ENCODE measurements at regions not wholly inside any gene's neighbourhood (a gene's known extent, or its start where the extent isn't known, plus 50 kb on each side); places are given as distances from the start of the nearest gene placed in this dataset.

GRCh38 chr11:29628609-29629008 lies 388.2 kb downstream of the KCNA4 start:
- Histone ChIP-seq H3K4me1 (ENCODE audit: control insufficient read depth in 1 of 2, insufficient read depth in 2 of 2, low read length in 2 of 2) (no peaks in the 10 kb centered on the region), H3K79me2 (ENCODE audit: insufficient read depth, low read length) (no peaks in the 10 kb centered on the region), H2AFZ (ENCODE audit: low read depth, low read length, poor library complexity, severe bottlenecking) (no peak overlapping the region), H3K27me3 (ENCODE audit: insufficient read depth, low read length) (no peaks in the 10 kb centered on the region), H3K9me2 (ENCODE audit: insufficient read depth) (no peaks in the 10 kb centered on the region), H3K9me3 (ENCODE audit: control insufficient read depth in 1 of 2, insufficient read depth in 1 of 2, low read depth in 1 of 2, low read length in 2 of 2) (no peaks in the 10 kb centered on the region), H4K20me1 (ENCODE audit: insufficient read depth) (no peaks in the 10 kb centered on the region), H3K27ac (ENCODE audit: low read depth, low read length) (no peak overlapping the region), H3K36me3 (ENCODE audit: control insufficient read depth in 1 of 2, insufficient read depth in 2 of 2, low read length in 2 of 2) (no peaks in the 10 kb centered on the region), H3K9ac (ENCODE audit: low read length) (no peak overlapping the region), H3K4me2 (ENCODE audit: low read length) (no peak overlapping the region), H3K4me3 (replicated peaks in 1 of 2; ENCODE audit: low read depth in 1 of 2, low read length in 2 of 2) (no peak overlapping the region)
- TF ChIP-seq FOSL1 (IDR thresholded peaks at IDR 0.05; ENCODE audit: low read depth) = no peak
- TF ChIP-seq EZH2 (IDR thresholded peaks at IDR 0.05) = no peak
- no peak for TF ChIP-seq SRF (IDR thresholded peaks at IDR 0.05; ENCODE audit: low read depth)
- TF ChIP-seq YY1 (IDR thresholded peaks at IDR 0.05; ENCODE audit: extremely low read depth, insufficient replicate concordance, low read depth, low read length) = no peak
- no peak for TF ChIP-seq SP1 (IDR thresholded peaks at IDR 0.05; ENCODE audit: low read depth)
- no peak for TF ChIP-seq POLR2AphosphoS5 (IDR thresholded peaks at IDR 0.05; ENCODE audit: low read depth, low read length)
- no peak for TF ChIP-seq ATF3 (IDR thresholded peaks at IDR 0.05)
- TF ChIP-seq CEBPB (IDR thresholded peaks at IDR 0.05; ENCODE audit: low read depth) = no peak
- TF ChIP-seq, protein P1, sequence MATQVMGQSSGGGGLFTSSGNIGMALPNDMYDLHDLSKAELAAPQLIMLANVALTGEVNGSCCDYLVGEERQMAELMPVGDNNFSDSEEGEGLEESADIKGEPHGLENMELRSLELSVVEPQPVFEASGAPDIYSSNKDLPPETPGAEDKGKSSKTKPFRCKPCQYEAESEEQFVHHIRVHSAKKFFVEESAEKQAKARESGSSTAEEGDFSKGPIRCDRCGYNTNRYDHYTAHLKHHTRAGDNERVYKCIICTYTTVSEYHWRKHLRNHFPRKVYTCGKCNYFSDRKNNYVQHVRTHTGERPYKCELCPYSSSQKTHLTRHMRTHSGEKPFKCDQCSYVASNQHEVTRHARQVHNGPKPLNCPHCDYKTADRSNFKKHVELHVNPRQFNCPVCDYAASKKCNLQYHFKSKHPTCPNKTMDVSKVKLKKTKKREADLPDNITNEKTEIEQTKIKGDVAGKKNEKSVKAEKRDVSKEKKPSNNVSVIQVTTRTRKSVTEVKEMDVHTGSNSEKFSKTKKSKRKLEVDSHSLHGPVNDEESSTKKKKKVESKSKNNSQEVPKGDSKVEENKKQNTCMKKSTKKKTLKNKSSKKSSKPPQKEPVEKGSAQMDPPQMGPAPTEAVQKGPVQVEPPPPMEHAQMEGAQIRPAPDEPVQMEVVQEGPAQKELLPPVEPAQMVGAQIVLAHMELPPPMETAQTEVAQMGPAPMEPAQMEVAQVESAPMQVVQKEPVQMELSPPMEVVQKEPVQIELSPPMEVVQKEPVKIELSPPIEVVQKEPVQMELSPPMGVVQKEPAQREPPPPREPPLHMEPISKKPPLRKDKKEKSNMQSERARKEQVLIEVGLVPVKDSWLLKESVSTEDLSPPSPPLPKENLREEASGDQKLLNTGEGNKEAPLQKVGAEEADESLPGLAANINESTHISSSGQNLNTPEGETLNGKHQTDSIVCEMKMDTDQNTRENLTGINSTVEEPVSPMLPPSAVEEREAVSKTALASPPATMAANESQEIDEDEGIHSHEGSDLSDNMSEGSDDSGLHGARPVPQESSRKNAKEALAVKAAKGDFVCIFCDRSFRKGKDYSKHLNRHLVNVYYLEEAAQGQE (IDR thresholded peaks at IDR 0.05; ENCODE audit: low read depth) = no peak
- no peak for TF ChIP-seq EGR1 (IDR thresholded peaks at IDR 0.05; ENCODE audit: low read depth)
- no peak for TF ChIP-seq ZNF274 (IDR thresholded peaks at IDR 0.05; ENCODE audit: low read depth, low read length)
- TF ChIP-seq SIN3A (IDR thresholded peaks at IDR 0.05; ENCODE audit: low read depth) = no peak
- no peak for TF ChIP-seq TCF7L2 (IDR thresholded peaks at IDR 0.05; ENCODE audit: borderline replicate concordance, extremely low read depth, insufficient read depth, insufficient read length)
- TF ChIP-seq RAD21 (IDR thresholded peaks at IDR 0.05; ENCODE audit: low read depth) = no peak
- ChIA-PET RAD21 (ENCODE audit: low non-redundant PET in 1 of 2, low total read pairs in 2 of 2, uncharacterized antibody in 2 of 2, unreplicated experiment in 2 of 2) (no interaction called here), POLR2A (interaction anchor here (0.7 kb wide), 1 partner anchor 482 kb away, joined by 3 read pairs; no protein-coding TSS in a partner anchor), CTCF (no interaction called here)
- DNase-seq (ENCODE audit: low read depth, low spot score) = no peak
- intact Hi-C loops (cut with micrococcal nuclease) = no loop called here
- BruUV-seq (replicated peaks) = no TSS peak
- no peak for ATAC-seq
